ENCODE measurements at regions not wholly inside any gene's neighbourhood (a gene's known extent, or its start where the extent isn't known, plus 50 kb on each side); places are given as distances from the start of the nearest gene placed in this dataset.
A peak's percentile ranks its signal among the peaks of the same experiment; 100 is the strongest.

GRCh38 chr1:57489358-57490036, 65.6 kb upstream of the DAB1 start:
- Mint-ChIP-seq H3K27ac (ENCODE audit: unreplicated experiment) (peak overlapping the region; percentile 88), H3K27me3 (ENCODE audit: low read depth, unreplicated experiment) (no peaks in the 10 kb centered on the region), H3K36me3 (ENCODE audit: low read depth, unreplicated experiment) (no peaks in the 10 kb centered on the region), H3K4me1 (ENCODE audit: low read depth, unreplicated experiment) (peaks cover 15% of the 10 kb centered on the region), H3K4me3 (ENCODE audit: unreplicated experiment) (no peak overlapping the region), H3K9me3 (ENCODE audit: unreplicated experiment) (no peaks in the 10 kb centered on the region)
- Histone ChIP-seq H2AFZ (ENCODE audit: low read depth, low read length) (peak overlapping the region; percentile 59), H3K4me3 (ENCODE audit: insufficient read depth, low read depth, low read length) (no peak overlapping the region), H3K27me3 (ENCODE audit: insufficient read depth, low read length) (no peaks in the 10 kb centered on the region), H3K79me2 (ENCODE audit: insufficient read depth, low read length) (no peaks in the 10 kb centered on the region), H3K36me3 (ENCODE audit: insufficient read depth, low read length) (no peaks in the 10 kb centered on the region), H3K4me2 (ENCODE audit: low read length) (peak overlapping the region; percentile 60), H3K9me3 (ENCODE audit: insufficient read depth, low read depth, low read length) (no peaks in the 10 kb centered on the region), H3K4me1 (ENCODE audit: insufficient read depth, low read length) (peaks cover 24% of the 10 kb centered on the region), H4K20me1 (ENCODE audit: insufficient read depth, low read length) (no peaks in the 10 kb centered on the region), H3K27ac (ENCODE audit: low read depth, low read length) (peak overlapping the region; percentile 82), H3K9ac (ENCODE audit: low read length) (peak overlapping the region; percentile 53)
- DNase-seq (ENCODE audit: low read depth) (peak; percentile 88), FAIRE-seq (peak; percentile 81)
- TF ChIP-seq EZH2 (IDR thresholded peaks at IDR 0.05; ENCODE audit: insufficient read depth, low read length) (no peak), CTCF (IDR thresholded peaks at IDR 0.05; ENCODE audit: insufficient read depth, low read depth, low read length) (no peak)

- peak overlapping the region; percentile 34 for H3K4me2 ChIP-seq (ENCODE audit: low read length)
- no peaks in the 10 kb centered on the region for H3K79me2 ChIP-seq (ENCODE audit: insufficient read depth, low read length)
- Mint-ChIP-seq H3K4me1 (ENCODE audit: low read depth, unreplicated experiment) (peaks cover 21% of the 10 kb centered on the region), H3K4me3 (ENCODE audit: unreplicated experiment) (no peak overlapping the region), H3K9me3 (ENCODE audit: unreplicated experiment) (no peaks in the 10 kb centered on the region), H3K36me3 (ENCODE audit: low read depth, unreplicated experiment) (no peaks in the 10 kb centered on the region), H3K27ac (ENCODE audit: unreplicated experiment) (no peak overlapping the region), H3K27me3 (ENCODE audit: low read depth, unreplicated experiment) (no peaks in the 10 kb centered on the region)
- FAIRE-seq (peak; percentile 97), DNase-seq (ENCODE audit: low read depth) (peak; percentile 85)
- H3K36me3 ChIP-seq (ENCODE audit: insufficient read depth, low read length), result no peaks in the 10 kb centered on the region
- H3K4me3 ChIP-seq (ENCODE audit: insufficient read depth, low read depth, low read length), result no peak overlapping the region
- peak overlapping the region; percentile 34 for H2AFZ ChIP-seq (ENCODE audit: low read depth, low read length)
- no peaks in the 10 kb centered on the region for H3K27me3 ChIP-seq (ENCODE audit: insufficient read depth, low read length)
- H4K20me1 ChIP-seq (ENCODE audit: insufficient read depth, low read length), result no peaks in the 10 kb centered on the region
- H3K4me1 ChIP-seq (ENCODE audit: insufficient read depth, low read length), result peaks cover 27% of the 10 kb centered on the region
- H3K9me3 ChIP-seq (ENCODE audit: insufficient read depth, low read depth, low read length), result no peaks in the 10 kb centered on the region
- TF ChIP-seq CTCF (IDR thresholded peaks at IDR 0.05; ENCODE audit: insufficient read depth, low read depth, low read length) (no peak), EZH2 (IDR thresholded peaks at IDR 0.05; ENCODE audit: insufficient read depth, low read length) (no peak)
- no peak overlapping the region for H3K9ac ChIP-seq (ENCODE audit: low read length)
- peak overlapping the region; percentile 21 for H3K27ac ChIP-seq (ENCODE audit: low read depth, low read length)
These were observed 61.8 kb upstream of the DAB1 start for GRCh38 chr1:57485643-57486042.

DNA sequence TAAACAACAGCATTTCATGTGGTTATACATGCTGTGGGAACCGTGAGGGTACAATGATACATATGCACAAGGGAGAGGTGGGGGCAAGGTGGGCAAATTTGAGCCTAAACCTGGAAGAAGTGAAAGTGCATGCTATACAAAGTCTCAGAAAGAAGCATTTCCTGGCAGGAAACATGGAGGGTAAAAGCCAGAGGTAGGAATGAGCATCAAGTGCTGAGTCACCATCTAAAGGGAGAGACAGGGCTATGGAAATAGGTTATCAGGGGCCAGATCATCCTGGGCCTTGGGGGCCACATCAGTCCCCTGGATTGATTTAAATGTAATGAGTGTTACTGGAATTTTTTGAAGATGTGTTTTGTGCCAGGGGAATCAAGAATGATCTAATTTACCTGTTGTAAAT, 60.1 kb upstream of the DAB1 start:
- Histone ChIP-seq H3K27me3 (ENCODE audit: insufficient read depth, low read length) (no peaks in the 10 kb centered on the region), H3K9ac (ENCODE audit: low read length) (no peak overlapping the region), H3K36me3 (ENCODE audit: insufficient read depth, low read length) (no peaks in the 10 kb centered on the region), H3K79me2 (ENCODE audit: insufficient read depth, low read length) (no peaks in the 10 kb centered on the region), H2AFZ (ENCODE audit: low read depth, low read length) (no peak overlapping the region), H3K9me3 (ENCODE audit: insufficient read depth, low read depth, low read length) (no peaks in the 10 kb centered on the region), H3K4me3 (ENCODE audit: insufficient read depth, low read depth, low read length) (no peak overlapping the region), H3K4me2 (ENCODE audit: low read length) (no peak overlapping the region), H3K27ac (ENCODE audit: low read depth, low read length) (no peak overlapping the region), H3K4me1 (ENCODE audit: insufficient read depth, low read length) (peaks cover 16% of the 10 kb centered on the region), H4K20me1 (ENCODE audit: insufficient read depth, low read length) (no peaks in the 10 kb centered on the region)
- no peak overlapping the region for H3K27ac Mint-ChIP-seq (ENCODE audit: unreplicated experiment)
- TF ChIP-seq EZH2 (IDR thresholded peaks at IDR 0.05; ENCODE audit: insufficient read depth, low read length), result no peak
- TF ChIP-seq CTCF (IDR thresholded peaks at IDR 0.05; ENCODE audit: insufficient read depth, low read depth, low read length), result no peak
- no peak overlapping the region for H3K4me3 Mint-ChIP-seq (ENCODE audit: unreplicated experiment)
- no peaks in the 10 kb centered on the region for H3K9me3 Mint-ChIP-seq (ENCODE audit: unreplicated experiment)
- DNase-seq (ENCODE audit: low read depth) (no peak), FAIRE-seq (no peak)
- no peaks in the 10 kb centered on the region for H3K27me3 Mint-ChIP-seq (ENCODE audit: low read depth, unreplicated experiment)
- H3K4me1 Mint-ChIP-seq (ENCODE audit: low read depth, unreplicated experiment), result peaks cover 12% of the 10 kb centered on the region
- H3K36me3 Mint-ChIP-seq (ENCODE audit: low read depth, unreplicated experiment), result no peaks in the 10 kb centered on the region

Data from astrocyte (in vitro differentiated cells and primary cell).